H1 (cell line): ENCODE measurements at regions not wholly inside any gene's neighbourhood (a gene's known extent, or its start where the extent isn't known, plus 50 kb on each side); places are given as distances from the start of the nearest gene placed in this dataset.

Source experiments
- CTCF ChIA-PET: fragments of 300-600 bp; sonication (Branson Sonifier 250); formaldehyde crosslinking; loops from one replicate; lab custom pipeline; 2021; ENCODE audit not compliant: partially characterized antibody; lab: Charles Lee
- POLR2A ChIA-PET: fragments of 300-600 bp; sonication (Branson Sonifier 250); formaldehyde crosslinking; loops from one replicate; lab custom pipeline; 2021; ENCODE audit warnings: inconsistent platforms; ENCODE audit not compliant: partially characterized antibody; lab: Charles Lee
- DNase-seq, 2 experiments: peaks; one replicate each; pipeline versions ENCODE4 v3.0.0 to v3.0.0-alpha.2; 2010 to 2022; ENCODE audit warnings: low spot score in 2 of 2, low read depth in 1 of 2, mixed read lengths in 1 of 2
- FAIRE-seq: peaks from 2 replicates; lab custom pipeline; 2011; peaks lifted over from hg19 to GRCh38; lab: Jason Lieb, UNC
- H2AFZ ChIP-seq: 2 replicates; pipeline ENCODE4 v1.8.1; 2012; ENCODE audit warnings: low read length, inconsistent platforms
- H2AK5ac ChIP-seq: 2 replicates; pipeline ENCODE4 v1.6.1; 2013; ENCODE audit warnings: low read depth, low read length
- H2BK120ac ChIP-seq: replicated peaks from 2 replicates; pipeline ENCODE3; 2013; ENCODE audit warnings: low read depth, low read length, inconsistent platforms
- H2BK12ac ChIP-seq: 2 replicates; pipeline ENCODE4 v1.6.1; 2013; ENCODE audit warnings: low read depth, low read length
- H2BK15ac ChIP-seq: 2 replicates; pipeline ENCODE4 v1.6.1; 2013; ENCODE audit warnings: low read length
- H2BK20ac ChIP-seq: 2 replicates; pipeline ENCODE4 v1.6.1; 2013; ENCODE audit warnings: low read length
- H2BK5ac ChIP-seq: 2 replicates; pipeline ENCODE4 v1.6.1; 2013; ENCODE audit warnings: low read depth, low read length
- H3K14ac ChIP-seq: 2 replicates; pipeline ENCODE4 v1.6.1; 2013; ENCODE audit warnings: inconsistent platforms; ENCODE audit not compliant: insufficient read length
- H3K18ac ChIP-seq: 2 replicates; pipeline ENCODE4 v1.6.1; 2013; ENCODE audit warnings: low read length; ENCODE audit errors: extremely low read depth
- H3K23ac ChIP-seq: 2 replicates; pipeline ENCODE4 v1.6.1; 2013; ENCODE audit warnings: inconsistent platforms; ENCODE audit not compliant: insufficient read length
- H3K23me2 ChIP-seq: 2 replicates; pipeline ENCODE4 v1.6.1; 2013; ENCODE audit warnings: low read depth, low read length
- H3K27ac ChIP-seq: 2 replicates; pipeline ENCODE4 v1.6.1; 2011; ENCODE audit warnings: low read depth, low read length, inconsistent platforms
- H3K27me3 ChIP-seq, 4 experiments: replicated peaks in 1 of 4; 1 replicate in 1 of 4; 2 replicates in 3 of 4; pipeline versions ENCODE4 v1.6.1 to v1.8.1; 2011 to 2013; ENCODE audit warnings: low read length in 3 of 4, mild to moderate bottlenecking in 3 of 4, inconsistent platforms in 2 of 4, mixed read lengths in 2 of 4, moderate library complexity in 1 of 4; ENCODE audit not compliant: control insufficient read depth in 3 of 4, insufficient read depth in 3 of 4; ENCODE audit errors: extremely low read depth in 1 of 4
- H3K36me3 ChIP-seq, 4 experiments: 2 replicates each; pipeline versions ENCODE4 v1.6.1 to v1.8.1; 2011 to 2013; ENCODE audit warnings: mild to moderate bottlenecking in 4 of 4, low read length in 3 of 4, moderate library complexity in 2 of 4, control low read depth in 1 of 4, inconsistent platforms in 1 of 4; ENCODE audit not compliant: insufficient read depth in 4 of 4, control insufficient read depth in 2 of 4
- H3K4ac ChIP-seq: replicated peaks from 2 replicates; pipeline ENCODE3; 2013; ENCODE audit warnings: low read length, low read depth, mixed read lengths, inconsistent platforms; ENCODE audit not compliant: insufficient read length
- H3K4me1 ChIP-seq, 4 experiments: replicated peaks in 1 of 4; 1 replicate in 1 of 4; 2 replicates in 3 of 4; pipeline versions ENCODE4 v1.6.1 to v1.8.1; 2011 to 2013; ENCODE audit warnings: low read length in 3 of 4, inconsistent platforms in 2 of 4, mixed read lengths in 1 of 4; ENCODE audit not compliant: insufficient read depth in 4 of 4, control insufficient read depth in 3 of 4
- H3K4me2 ChIP-seq, 2 experiments: 2 replicates each; pipeline versions ENCODE4 v1.6.1 to v1.8.1; 2011 to 2013; ENCODE audit warnings: low read depth in 2 of 2, low read length in 2 of 2, control low read depth in 1 of 2, inconsistent platforms in 1 of 2, mild to moderate bottlenecking in 1 of 2; ENCODE audit not compliant: insufficient read depth in 1 of 2
- H3K4me3 ChIP-seq, 4 experiments: fragments of 200-600, 300-600 bp in 1 of 4; sonication (generic), shearing (Covaris generic), sonication (Bioruptor Twin) in 1 of 4; 2 replicates each; pipeline versions ENCODE4 v1.5.1 to v1.8.1; 2011 to 2016; ENCODE audit warnings: low read length in 4 of 4, low read depth in 3 of 4, control low read depth in 2 of 4, inconsistent platforms in 2 of 4, mild to moderate bottlenecking in 2 of 4, mixed read lengths in 1 of 4, moderate library complexity in 1 of 4; ENCODE audit not compliant: insufficient read depth in 2 of 4; ENCODE audit errors: extremely low read depth in 1 of 4
- H3K56ac ChIP-seq: replicated peaks from 2 replicates; pipeline ENCODE3; 2013; ENCODE audit warnings: low read depth, mild to moderate bottlenecking, mixed read lengths, low read length, inconsistent platforms; ENCODE audit not compliant: insufficient read length
- H3K79me1 ChIP-seq: 2 replicates; pipeline ENCODE4 v1.6.1; 2013; ENCODE audit warnings: low read depth, low read length, control low read depth
- H3K79me2 ChIP-seq, 2 experiments: 2 replicates each; pipeline versions ENCODE4 v1.6.1 to v1.8.1; 2012 to 2013; ENCODE audit warnings: low read length in 2 of 2, mild to moderate bottlenecking in 2 of 2, inconsistent platforms in 1 of 2; ENCODE audit not compliant: insufficient read depth in 2 of 2, control insufficient read depth in 1 of 2
- H3K9ac ChIP-seq, 4 experiments: replicated peaks in 1 of 4; 1 replicate in 1 of 4; 2 replicates in 3 of 4; pipeline versions ENCODE4 v1.6.1 to v1.8.1; 2011 to 2013; ENCODE audit warnings: low read depth in 3 of 4, low read length in 3 of 4, control low read depth in 2 of 4, mild to moderate bottlenecking in 2 of 4, moderate library complexity in 2 of 4, inconsistent platforms in 1 of 4; ENCODE audit errors: extremely low read depth in 1 of 4
- H3K9me3 ChIP-seq, 2 experiments: 2 replicates each; pipeline versions ENCODE4 v1.6.1 to v1.8.1; 2012 to 2013; ENCODE audit warnings: mild to moderate bottlenecking in 2 of 2, moderate library complexity in 2 of 2, control low read depth in 1 of 2, inconsistent platforms in 1 of 2, low read depth in 1 of 2, low read length in 1 of 2, mixed read lengths in 1 of 2; ENCODE audit not compliant: insufficient read depth in 2 of 2
- H4K20me1 ChIP-seq, 2 experiments: replicated peaks in 1 of 2; 2 replicates each; pipeline versions ENCODE3 to v1.8.1; 2011 to 2013; ENCODE audit warnings: inconsistent platforms in 2 of 2, low read length in 2 of 2, mild to moderate bottlenecking in 1 of 2; ENCODE audit not compliant: insufficient read depth in 2 of 2, control insufficient read depth in 1 of 2
- H4K5ac ChIP-seq: 2 replicates; pipeline ENCODE4 v1.6.1; 2013; ENCODE audit warnings: low read length, low read depth, mixed read lengths, inconsistent platforms; ENCODE audit not compliant: insufficient read length
- H4K8ac ChIP-seq: 2 replicates; pipeline ENCODE4 v1.8.0; 2013; ENCODE audit warnings: mild to moderate bottlenecking, moderate library complexity, low read length, inconsistent platforms; ENCODE audit not compliant: insufficient read depth; ENCODE audit errors: extremely low read depth
- H4K91ac ChIP-seq: replicated peaks from 2 replicates; pipeline ENCODE3; 2013; ENCODE audit warnings: low read length, mixed read lengths, inconsistent platforms; ENCODE audit not compliant: insufficient read length
- WGBS, 2 experiments: shearing (Covaris generic) in 1 of 2; methylation state at CpG; one replicate each; pipeline versions ENCODE4 v1.1.6 to v1.1.7; 2013 to 2015; ENCODE audit warnings: low lambda C conversion rate in 2 of 2, mixed read lengths in 2 of 2, inconsistent platforms in 1 of 2, low coverage in 1 of 2, missing lambda C conversion rate in 1 of 2; ENCODE audit not compliant: insufficient replicate concordance in 2 of 2, insufficient coverage in 1 of 2, insufficient read length in 1 of 2; ENCODE audit errors: extremely low coverage in 1 of 2, missing lambda C conversion rate in 1 of 2; 5-methylcytosine and 5-hydroxymethylcytosine counted together
- TF ChIP-seq, protein P1 (sequence below): fragments of 300-600 bp; sonication (generic); IDR thresholded peaks from 2 replicates; pipeline ENCODE4 v1.7.1; 2012; ENCODE audit warnings: low read length, moderate library complexity, mild to moderate bottlenecking, inconsistent platforms; ENCODE audit not compliant: insufficient replicate concordance

GRCh38 chr17:33776903-33777302 lies 478.2 kb upstream of the CCL2 start:
- no peak overlapping the region for H3K4me3 ChIP-seq
- CTCF ChIA-PET = interaction anchor here (1.0 to 7.5 kb wide), 9 partner anchors 36 to 392 kb away, joined by 3 to 101 read pairs (median 4); no protein-coding TSS in a partner anchor
- no peaks in the 10 kb centered on the region for H3K79me1 ChIP-seq
- no peak overlapping the region for H3K18ac ChIP-seq
- H3K56ac ChIP-seq = no peak overlapping the region
- H3K27me3 ChIP-seq = no peaks in the 10 kb centered on the region
- H4K91ac ChIP-seq = no peak overlapping the region
- no peaks in the 10 kb centered on the region for H4K20me1 ChIP-seq
- no peak overlapping the region for H2BK120ac ChIP-seq
- no peak overlapping the region for H4K8ac ChIP-seq
- no peak overlapping the region for H2AK5ac ChIP-seq
- no peaks in the 10 kb centered on the region for H3K36me3 ChIP-seq
- H3K27ac ChIP-seq = no peak overlapping the region
- FAIRE-seq = no peak
- POLR2A ChIA-PET = no interaction called here
- no peak overlapping the region for H2BK5ac ChIP-seq
- H3K4me2 ChIP-seq = no peak overlapping the region
- H2BK15ac ChIP-seq = no peak overlapping the region
- H2BK20ac ChIP-seq = no peak overlapping the region
- H3K23ac ChIP-seq = no peak overlapping the region
- no peaks in the 10 kb centered on the region for H3K79me2 ChIP-seq
- no peak overlapping the region for H3K4ac ChIP-seq
- no peak overlapping the region for H2AFZ ChIP-seq
- DNase-seq = no peak
- no peaks in the 10 kb centered on the region for H3K9me3 ChIP-seq
- no peak overlapping the region for H3K9ac ChIP-seq
- no peak overlapping the region for H4K5ac ChIP-seq
- no peaks in the 10 kb centered on the region for H3K4me1 ChIP-seq
- 97% methylated on average over 9 of the region's 9 CpGs; no CpG with 5 or more reads in 1 of the 2 experiments for WGBS, 2 experiments
- H3K14ac ChIP-seq = no peak overlapping the region
- H3K23me2 ChIP-seq = no peaks in the 10 kb centered on the region
- H2BK12ac ChIP-seq = no peak overlapping the region
- TF ChIP-seq, protein P1, sequence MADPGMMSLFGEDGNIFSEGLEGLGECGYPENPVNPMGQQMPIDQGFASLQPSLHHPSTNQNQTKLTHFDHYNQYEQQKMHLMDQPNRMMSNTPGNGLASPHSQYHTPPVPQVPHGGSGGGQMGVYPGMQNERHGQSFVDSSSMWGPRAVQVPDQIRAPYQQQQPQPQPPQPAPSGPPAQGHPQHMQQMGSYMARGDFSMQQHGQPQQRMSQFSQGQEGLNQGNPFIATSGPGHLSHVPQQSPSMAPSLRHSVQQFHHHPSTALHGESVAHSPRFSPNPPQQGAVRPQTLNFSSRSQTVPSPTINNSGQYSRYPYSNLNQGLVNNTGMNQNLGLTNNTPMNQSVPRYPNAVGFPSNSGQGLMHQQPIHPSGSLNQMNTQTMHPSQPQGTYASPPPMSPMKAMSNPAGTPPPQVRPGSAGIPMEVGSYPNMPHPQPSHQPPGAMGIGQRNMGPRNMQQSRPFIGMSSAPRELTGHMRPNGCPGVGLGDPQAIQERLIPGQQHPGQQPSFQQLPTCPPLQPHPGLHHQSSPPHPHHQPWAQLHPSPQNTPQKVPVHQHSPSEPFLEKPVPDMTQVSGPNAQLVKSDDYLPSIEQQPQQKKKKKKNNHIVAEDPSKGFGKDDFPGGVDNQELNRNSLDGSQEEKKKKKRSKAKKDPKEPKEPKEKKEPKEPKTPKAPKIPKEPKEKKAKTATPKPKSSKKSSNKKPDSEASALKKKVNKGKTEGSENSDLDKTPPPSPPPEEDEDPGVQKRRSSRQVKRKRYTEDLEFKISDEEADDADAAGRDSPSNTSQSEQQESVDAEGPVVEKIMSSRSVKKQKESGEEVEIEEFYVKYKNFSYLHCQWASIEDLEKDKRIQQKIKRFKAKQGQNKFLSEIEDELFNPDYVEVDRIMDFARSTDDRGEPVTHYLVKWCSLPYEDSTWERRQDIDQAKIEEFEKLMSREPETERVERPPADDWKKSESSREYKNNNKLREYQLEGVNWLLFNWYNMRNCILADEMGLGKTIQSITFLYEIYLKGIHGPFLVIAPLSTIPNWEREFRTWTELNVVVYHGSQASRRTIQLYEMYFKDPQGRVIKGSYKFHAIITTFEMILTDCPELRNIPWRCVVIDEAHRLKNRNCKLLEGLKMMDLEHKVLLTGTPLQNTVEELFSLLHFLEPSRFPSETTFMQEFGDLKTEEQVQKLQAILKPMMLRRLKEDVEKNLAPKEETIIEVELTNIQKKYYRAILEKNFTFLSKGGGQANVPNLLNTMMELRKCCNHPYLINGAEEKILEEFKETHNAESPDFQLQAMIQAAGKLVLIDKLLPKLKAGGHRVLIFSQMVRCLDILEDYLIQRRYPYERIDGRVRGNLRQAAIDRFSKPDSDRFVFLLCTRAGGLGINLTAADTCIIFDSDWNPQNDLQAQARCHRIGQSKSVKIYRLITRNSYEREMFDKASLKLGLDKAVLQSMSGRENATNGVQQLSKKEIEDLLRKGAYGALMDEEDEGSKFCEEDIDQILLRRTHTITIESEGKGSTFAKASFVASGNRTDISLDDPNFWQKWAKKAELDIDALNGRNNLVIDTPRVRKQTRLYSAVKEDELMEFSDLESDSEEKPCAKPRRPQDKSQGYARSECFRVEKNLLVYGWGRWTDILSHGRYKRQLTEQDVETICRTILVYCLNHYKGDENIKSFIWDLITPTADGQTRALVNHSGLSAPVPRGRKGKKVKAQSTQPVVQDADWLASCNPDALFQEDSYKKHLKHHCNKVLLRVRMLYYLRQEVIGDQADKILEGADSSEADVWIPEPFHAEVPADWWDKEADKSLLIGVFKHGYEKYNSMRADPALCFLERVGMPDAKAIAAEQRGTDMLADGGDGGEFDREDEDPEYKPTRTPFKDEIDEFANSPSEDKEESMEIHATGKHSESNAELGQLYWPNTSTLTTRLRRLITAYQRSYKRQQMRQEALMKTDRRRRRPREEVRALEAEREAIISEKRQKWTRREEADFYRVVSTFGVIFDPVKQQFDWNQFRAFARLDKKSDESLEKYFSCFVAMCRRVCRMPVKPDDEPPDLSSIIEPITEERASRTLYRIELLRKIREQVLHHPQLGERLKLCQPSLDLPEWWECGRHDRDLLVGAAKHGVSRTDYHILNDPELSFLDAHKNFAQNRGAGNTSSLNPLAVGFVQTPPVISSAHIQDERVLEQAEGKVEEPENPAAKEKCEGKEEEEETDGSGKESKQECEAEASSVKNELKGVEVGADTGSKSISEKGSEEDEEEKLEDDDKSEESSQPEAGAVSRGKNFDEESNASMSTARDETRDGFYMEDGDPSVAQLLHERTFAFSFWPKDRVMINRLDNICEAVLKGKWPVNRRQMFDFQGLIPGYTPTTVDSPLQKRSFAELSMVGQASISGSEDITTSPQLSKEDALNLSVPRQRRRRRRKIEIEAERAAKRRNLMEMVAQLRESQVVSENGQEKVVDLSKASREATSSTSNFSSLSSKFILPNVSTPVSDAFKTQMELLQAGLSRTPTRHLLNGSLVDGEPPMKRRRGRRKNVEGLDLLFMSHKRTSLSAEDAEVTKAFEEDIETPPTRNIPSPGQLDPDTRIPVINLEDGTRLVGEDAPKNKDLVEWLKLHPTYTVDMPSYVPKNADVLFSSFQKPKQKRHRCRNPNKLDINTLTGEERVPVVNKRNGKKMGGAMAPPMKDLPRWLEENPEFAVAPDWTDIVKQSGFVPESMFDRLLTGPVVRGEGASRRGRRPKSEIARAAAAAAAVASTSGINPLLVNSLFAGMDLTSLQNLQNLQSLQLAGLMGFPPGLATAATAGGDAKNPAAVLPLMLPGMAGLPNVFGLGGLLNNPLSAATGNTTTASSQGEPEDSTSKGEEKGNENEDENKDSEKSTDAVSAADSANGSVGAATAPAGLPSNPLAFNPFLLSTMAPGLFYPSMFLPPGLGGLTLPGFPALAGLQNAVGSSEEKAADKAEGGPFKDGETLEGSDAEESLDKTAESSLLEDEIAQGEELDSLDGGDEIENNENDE = no peak
